LNCAP (cell line): ENCODE measurements at regions not wholly inside any gene's neighbourhood (a gene's known extent, or its start where the extent isn't known, plus 50 kb on each side); places are given as distances from the start of the nearest gene placed in this dataset.

Source experiments
- CTCF ChIP-seq: fragments of 450-650 bp; IDR thresholded peaks from 2 replicates; pipeline ENCODE4 v1.5.1; 2017; ENCODE audit warnings: mild to moderate bottlenecking

- TF ChIP-seq CTCF: no peak
Observed at GRCh38 chr21:17371450-17371849, 141.4 kb upstream of the CXADR start.

- no peak for TF ChIP-seq CTCF
Observed at GRCh38 chr21:17372200-17372599, 140.6 kb upstream of the CXADR start.

GRCh38 chr21:17386498-17386897 lies 126.3 kb upstream of the CXADR start:
- TF ChIP-seq CTCF: no peak

- TF ChIP-seq CTCF: peak; percentile 68
Observed at GRCh38 chr21:17387030-17387617, 125.7 kb upstream of the CXADR start.

GRCh38 chr21:17388226-17388625 lies 124.6 kb upstream of the CXADR start:
- TF ChIP-seq CTCF: no peak

- no peak for TF ChIP-seq CTCF
Observed at GRCh38 chr21:17389311-17389710, 123.5 kb upstream of the CXADR start.

GRCh38 chr21:17390569-17390968 lies 122.3 kb upstream of the CXADR start:
- TF ChIP-seq CTCF: no peak

- no peak for TF ChIP-seq CTCF
Observed at GRCh38 chr21:17391811-17392340, 121.0 kb upstream of the CXADR start.
